ENCODE measurements at regions not wholly inside any gene's neighbourhood (a gene's known extent, or its start where the extent isn't known, plus 50 kb on each side); places are given as distances from the start of the nearest gene placed in this dataset.

- no TSS peak for BruUV-seq (replicated peaks)
- no peaks in the 10 kb centered on the region for H3K4me1 ChIP-seq (ENCODE audit: control insufficient read depth in 1 of 2, insufficient read depth in 2 of 2, low read length in 2 of 2)
- H3K36me3 ChIP-seq (ENCODE audit: control insufficient read depth in 1 of 2, insufficient read depth in 2 of 2, low read length in 2 of 2) = no peaks in the 10 kb centered on the region
- no peaks in the 10 kb centered on the region for H3K9me2 ChIP-seq (ENCODE audit: insufficient read depth)
- ATAC-seq (no peak), DNase-seq (ENCODE audit: low read depth, low spot score) (no peak)
- intact Hi-C loops (cut with micrococcal nuclease) = no loop called here
- no peak overlapping the region for H2AFZ ChIP-seq (ENCODE audit: low read depth, low read length, poor library complexity, severe bottlenecking)
- H4K20me1 ChIP-seq (ENCODE audit: insufficient read depth) = no peaks in the 10 kb centered on the region
- POLR2A ChIA-PET = no interaction called here
- H3K79me2 ChIP-seq (ENCODE audit: insufficient read depth, low read length) = no peaks in the 10 kb centered on the region
- TF ChIP-seq SIN3A (IDR thresholded peaks at IDR 0.05; ENCODE audit: low read depth) (no peak), ZBTB33 (IDR thresholded peaks at IDR 0.05; ENCODE audit: extremely low read depth, insufficient replicate concordance, low read length) (no peak), RAD21 (IDR thresholded peaks at IDR 0.05; ENCODE audit: low read depth) (no peak), SRF (IDR thresholded peaks at IDR 0.05; ENCODE audit: low read depth) (no peak), ELF1 (IDR thresholded peaks at IDR 0.05; ENCODE audit: borderline replicate concordance, low read depth) (no peak), TCF7L2 (IDR thresholded peaks at IDR 0.05; ENCODE audit: borderline replicate concordance, extremely low read depth, insufficient read depth, insufficient read length) (no peak), FOSL1 (IDR thresholded peaks at IDR 0.05; ENCODE audit: low read depth) (no peak), YY1 (IDR thresholded peaks at IDR 0.05; ENCODE audit: extremely low read depth, insufficient replicate concordance, low read depth, low read length) (no peak), POLR2A (IDR thresholded peaks at IDR 0.05; ENCODE audit: borderline replicate concordance, extremely low read depth, insufficient read depth, insufficient read length) (no peak), CBX3 (IDR thresholded peaks at IDR 0.05; ENCODE audit: low read depth) (no peak)
- no peak overlapping the region for H3K9ac ChIP-seq (ENCODE audit: low read length)
- CTCF ChIA-PET = no interaction called here
- H3K9me3 ChIP-seq (ENCODE audit: control insufficient read depth in 1 of 2, insufficient read depth in 1 of 2, low read depth in 1 of 2, low read length in 2 of 2) = no peaks in the 10 kb centered on the region
- H3K4me2 ChIP-seq (ENCODE audit: low read length) = no peak overlapping the region
- RAD21 ChIA-PET (ENCODE audit: low non-redundant PET in 1 of 2, low total read pairs in 2 of 2, uncharacterized antibody in 2 of 2, unreplicated experiment in 2 of 2) = no interaction called here
- H3K27ac ChIP-seq (ENCODE audit: low read depth, low read length) = no peak overlapping the region
- peaks cover 14% of the 10 kb centered on the region for H3K27me3 ChIP-seq (ENCODE audit: insufficient read depth, low read length)
- H3K4me3 ChIP-seq (replicated peaks in 1 of 2; ENCODE audit: low read depth in 1 of 2, low read length in 2 of 2) = no peak overlapping the region
These were observed 75.7 kb downstream of the TTLL2 start for GRCh38 chr6:167400482-167401138.

Measured in HCT116 (cell line).